PC-9 (cell line): ENCODE measurements at regions not wholly inside any gene's neighbourhood (a gene's known extent, or its start where the extent isn't known, plus 50 kb on each side); places are given as distances from the start of the nearest gene placed in this dataset.

ENCODE experiments used
- BruUV-seq: library from RNA; stranded (reverse); fragments of 400-500 nt; replicated peaks from 2 replicates; lab custom pipeline; 2021; lab: Mats Ljungman, UMichigan
- CTCF ChIA-PET: fragments of 300-600 bp; sonication (Branson Sonifier 250); formaldehyde crosslinking; loops from one replicate; lab custom pipeline; 2022; ENCODE audit warnings: antibody characterized with exemption; lab: Charles Lee
- POLR2A ChIA-PET: fragments of 300-600 bp; sonication (Branson Sonifier 250); formaldehyde crosslinking; loops from one replicate; lab custom pipeline; 2022; ENCODE audit warnings: antibody characterized with exemption; ENCODE audit not compliant: unreplicated experiment; lab: Charles Lee
- DNase-seq, 2 experiments: peaks; one replicate each; pipeline versions ENCODE4 v3.0.0 to v3.0.0-alpha.2; 2015 to 2022; ENCODE audit warnings: mixed read lengths in 1 of 2
- H2AFZ ChIP-seq: fragments of 200-600 bp; sonication (generic); 2 replicates; pipeline ENCODE4 v1.8.1; 2017; ENCODE audit warnings: antibody characterized with exemption
- H3F3A ChIP-seq: fragments of 200-600 bp; sonication (generic); 2 replicates; pipeline ENCODE4 v1.8.1; 2017; ENCODE audit warnings: antibody characterized with exemption, mild to moderate bottlenecking, low read depth; ENCODE audit not compliant: insufficient read depth
- H3K27ac ChIP-seq: fragments of 200-600 bp; sonication (generic); 2 replicates; pipeline ENCODE4 v1.6.1; 2016; ENCODE audit warnings: mixed run types
- H3K27me3 ChIP-seq: fragments of 200-600 bp; sonication (generic); 2 replicates; pipeline ENCODE4 v1.6.1; 2016; ENCODE audit warnings: low read depth, mixed run types; ENCODE audit not compliant: insufficient read depth
- H3K36me3 ChIP-seq: fragments of 200-600 bp; sonication (generic); 2 replicates; pipeline ENCODE4 v1.6.1; 2016; ENCODE audit warnings: low read depth, mixed run types
- H3K4me1 ChIP-seq: fragments of 200-600 bp; sonication (generic); replicated peaks from 2 replicates; pipeline ENCODE4 v1.6.1; 2016; ENCODE audit warnings: mixed run types; ENCODE audit not compliant: insufficient read depth
- H3K4me2 ChIP-seq: fragments of 200-600 bp; sonication (generic); 2 replicates; pipeline ENCODE4 v1.6.1; 2017; ENCODE audit warnings: mixed run types
- H3K4me3 ChIP-seq: fragments of 200-600 bp; sonication (generic); 2 replicates; pipeline ENCODE4 v1.6.1; 2016; ENCODE audit warnings: mixed run types
- H3K79me2 ChIP-seq: fragments of 200-600 bp; sonication (generic); 2 replicates; pipeline ENCODE4 v1.6.1; 2017; ENCODE audit warnings: low read depth, mixed run types
- H3K9me2 ChIP-seq: fragments of 200-600 bp; sonication (generic); 2 replicates; pipeline ENCODE4 v1.8.1; 2017; ENCODE audit warnings: mild to moderate bottlenecking; ENCODE audit not compliant: insufficient read depth
- H3K9me3 ChIP-seq: fragments of 200-600 bp; sonication (generic); 2 replicates; pipeline ENCODE4 v1.8.1; 2016; ENCODE audit warnings: low read depth; ENCODE audit not compliant: insufficient read depth
- H4K20me1 ChIP-seq: fragments of 200-600 bp; sonication (generic); 2 replicates; pipeline ENCODE4 v1.8.1; 2017; ENCODE audit not compliant: insufficient read depth
- CTCF ChIP-seq: fragments of 200-600 bp; sonication (generic); conservative IDR thresholded peaks from 2 replicates; pipeline ENCODE4 v1.6.1; 2017; ENCODE audit warnings: mixed run types, antibody characterized with exemption, mild to moderate bottlenecking, moderate library complexity
- EZH2 ChIP-seq: fragments of 200-600 bp; sonication (generic); IDR thresholded peaks from 2 replicates; pipeline ENCODE4 v1.8.0; 2017; ENCODE audit warnings: antibody characterized with exemption, low read depth
- intact Hi-C: fragments of 100-400 bp; cut with micrococcal nuclease; formaldehyde crosslinking; loops from one replicate; pipeline ENCODE4 v1.10.0; 2022; ENCODE audit not compliant: unreplicated experiment

- Histone ChIP-seq H3K27me3 (no peaks in the 10 kb centered on the region), H2AFZ (no peak overlapping the region), H3K4me3 (no peak overlapping the region), H4K20me1 (no peaks in the 10 kb centered on the region), H3K9me3 (no peaks in the 10 kb centered on the region), H3K9me2 (no peaks in the 10 kb centered on the region), H3F3A (no peaks in the 10 kb centered on the region), H3K27ac (no peak overlapping the region), H3K79me2 (no peaks in the 10 kb centered on the region), H3K4me2 (no peak overlapping the region), H3K4me1 (no peaks in the 10 kb centered on the region), H3K36me3 (no peaks in the 10 kb centered on the region)
- intact Hi-C loops, result no loop called here
- ChIA-PET CTCF (no interaction called here), POLR2A (no interaction called here)
- BruUV-seq, result no TSS peak
- DNase-seq, result no peak
- TF ChIP-seq EZH2 (no peak), CTCF (no peak)
Measured at GRCh38 chr11:29916040-29916439, 100.8 kb downstream of the KCNA4 start.

DNA sequence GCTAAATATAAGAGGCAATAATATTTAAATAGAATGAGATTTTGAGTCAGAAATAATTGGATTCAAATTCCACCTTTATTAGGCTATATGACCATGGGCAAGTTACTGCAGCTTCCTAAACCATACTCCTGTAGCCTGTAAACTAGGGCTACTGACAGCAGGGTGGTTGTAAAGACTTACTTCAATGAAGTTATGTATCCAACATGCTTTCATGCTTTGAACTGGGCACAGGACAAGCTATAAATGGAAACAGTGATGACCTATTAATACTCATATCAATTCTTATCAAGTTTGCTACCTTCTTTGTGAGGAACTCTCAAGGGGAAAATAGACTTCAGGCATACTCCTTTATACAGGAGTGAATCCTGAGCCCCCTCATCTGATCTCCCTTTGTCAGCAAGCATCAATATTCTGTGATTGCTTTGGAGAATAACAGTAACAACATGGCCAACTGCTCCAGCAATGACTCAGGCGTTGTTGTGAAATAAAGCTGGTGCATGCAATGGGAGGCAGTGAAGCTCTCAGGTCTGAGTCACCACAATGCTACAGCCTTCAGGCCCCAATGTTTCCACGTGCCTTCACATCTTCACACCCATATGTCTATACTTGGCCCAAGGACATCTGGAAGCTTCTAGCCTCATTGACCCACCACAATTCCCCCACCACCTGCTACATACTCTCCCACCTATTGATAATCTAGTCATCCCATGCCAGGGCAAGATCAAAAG, 102.5 kb downstream of the KCNA4 start:
- CTCF ChIA-PET, result no interaction called here
- Histone ChIP-seq H3K4me3 (no peak overlapping the region), H4K20me1 (no peaks in the 10 kb centered on the region), H3K9me3 (no peaks in the 10 kb centered on the region), H3K4me2 (no peak overlapping the region), H3K4me1 (no peaks in the 10 kb centered on the region), H3K27ac (no peak overlapping the region), H3K9me2 (no peaks in the 10 kb centered on the region), H3K36me3 (no peaks in the 10 kb centered on the region), H2AFZ (no peak overlapping the region), H3F3A (no peaks in the 10 kb centered on the region), H3K79me2 (no peaks in the 10 kb centered on the region), H3K27me3 (no peaks in the 10 kb centered on the region)
- intact Hi-C loops, result no loop called here
- no TSS peak for BruUV-seq
- POLR2A ChIA-PET, result no interaction called here
- no peak for DNase-seq
- TF ChIP-seq EZH2 (no peak), CTCF (no peak)

- no peaks in the 10 kb centered on the region for H3K9me3 ChIP-seq
- TF ChIP-seq EZH2 (no peak), CTCF (no peak)
- no peak for DNase-seq
- H3K4me1 ChIP-seq, result no peaks in the 10 kb centered on the region
- no peak overlapping the region for H3K4me3 ChIP-seq
- H2AFZ ChIP-seq, result no peak overlapping the region
- no peaks in the 10 kb centered on the region for H3K27me3 ChIP-seq
- H4K20me1 ChIP-seq, result no peaks in the 10 kb centered on the region
- no peaks in the 10 kb centered on the region for H3K36me3 ChIP-seq
- no peak overlapping the region for H3K27ac ChIP-seq
- BruUV-seq, result no TSS peak
- CTCF ChIA-PET, result no interaction called here
- H3F3A ChIP-seq, result no peaks in the 10 kb centered on the region
- POLR2A ChIA-PET, result no interaction called here
- no peaks in the 10 kb centered on the region for H3K79me2 ChIP-seq
- no peak overlapping the region for H3K4me2 ChIP-seq
- intact Hi-C loops, result no loop called here
- H3K9me2 ChIP-seq, result no peaks in the 10 kb centered on the region
Measured at GRCh38 chr11:29913352-29913751, 103.5 kb downstream of the KCNA4 start.
